ENCODE measurements at regions not wholly inside any gene's neighbourhood (a gene's known extent, or its start where the extent isn't known, plus 50 kb on each side); places are given as distances from the start of the nearest gene placed in this dataset.

DNA sequence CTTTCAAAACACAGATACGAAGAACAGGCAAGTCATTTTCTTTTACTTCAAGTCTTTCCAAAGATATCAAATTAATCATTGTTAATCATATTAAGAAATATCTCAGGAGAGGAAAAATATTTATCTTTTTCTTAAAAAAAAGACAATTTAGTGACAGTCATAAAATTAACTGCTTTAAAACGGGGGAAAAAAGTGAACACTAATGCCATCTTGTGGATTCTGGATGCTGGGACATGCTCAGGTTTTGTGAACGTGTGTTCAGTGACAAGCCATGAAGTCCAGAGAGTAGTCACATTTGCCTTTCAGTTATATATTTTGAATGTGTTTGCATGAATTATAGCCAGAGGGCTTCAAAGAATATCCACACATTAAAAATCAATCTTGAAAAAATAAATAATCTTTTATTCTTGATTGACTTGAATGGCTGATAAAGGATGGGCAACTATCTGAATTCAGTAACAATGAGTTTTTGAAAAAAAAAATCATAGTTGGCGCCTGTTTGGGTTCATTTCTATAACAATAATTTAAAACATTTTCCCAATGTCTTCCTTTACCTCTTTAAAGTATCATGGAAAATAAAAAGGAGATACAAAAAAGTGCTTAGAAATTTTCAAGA, 74.7 kb upstream of the NOX3 start:
- H4K20me1 ChIP-seq (ENCODE audit: insufficient read depth, low read length) = no peaks in the 10 kb centered on the region
- H3K9me1 ChIP-seq (ENCODE audit: insufficient read depth, low read length) = no peaks in the 10 kb centered on the region
- no peak overlapping the region for H3K4me2 ChIP-seq (ENCODE audit: low read depth, low read length)
- H3K9ac ChIP-seq (ENCODE audit: low read depth, low read length) = no peak overlapping the region
- peak; percentile 60 for DNase-seq
- H2BK5ac ChIP-seq (ENCODE audit: low read depth, low read length, poor library complexity, severe bottlenecking) = peak overlapping the region; percentile 77
- intact Hi-C loops (cut with micrococcal nuclease) (loop anchor here (1.0 kb wide), 3 partner anchors 35 to 252 kb away; no protein-coding TSS in a partner anchor), in situ Hi-C loops (cut with MboI; ENCODE audit: low sequenced_read_pairs) (no loop called here), dilution Hi-C loops (cut with HindIII; ENCODE audit: low sequenced_read_pairs, unreplicated experiment) (no loop called here)
- H2BK15ac ChIP-seq (ENCODE audit: low read depth, low read length) = no peak overlapping the region; the same call in 2 of the 3 replicates
- no peaks in the 10 kb centered on the region for H3K36me3 ChIP-seq (ENCODE audit: control insufficient read depth, insufficient read depth, low read length)
- no peak overlapping the region for H3K14ac ChIP-seq (replicated peaks; ENCODE audit: low read depth, low read length)
- no peak overlapping the region for H3K4me3 ChIP-seq (ENCODE audit: insufficient read depth, low read depth, low read length)
- no peak overlapping the region for H2AFZ ChIP-seq (replicated peaks; ENCODE audit: low read length, poor library complexity)
- peak overlapping the region; percentile 70; the same call in 1 of the 2 replicates for H2BK120ac ChIP-seq (ENCODE audit: low read depth, low read length)
- H3K27ac ChIP-seq (ENCODE audit: insufficient read depth, low read length) = peak overlapping the region; percentile 50; the same call in 1 of the 2 replicates
- ChIA-PET CTCF (no interaction called here), POLR2A (ENCODE audit: unreplicated experiment) (no interaction called here)
- no CpG with 5 or more reads among the region's 4 CpGs for whole genome bisulfite sequencing, 2 experiments (ENCODE audit: extremely low coverage in 2 of 2, insufficient read length in 1 of 2)
- no peak overlapping the region for H2AK9ac ChIP-seq (replicated peaks; ENCODE audit: low read depth, low read length, poor library complexity)
- peak; percentile 54 for ATAC-seq (ENCODE audit: low read depth)
- H4K91ac ChIP-seq (ENCODE audit: insufficient read depth, low read depth, low read length) = peak overlapping the region; percentile 68; the same call in 1 of the 2 replicates
- no TSS peak for BruUV-seq (replicated peaks)
- no peak for TF ChIP-seq CHD1 (IDR thresholded peaks at IDR 0.05; ENCODE audit: low read depth, low read length)
- TF ChIP-seq, protein P1, sequence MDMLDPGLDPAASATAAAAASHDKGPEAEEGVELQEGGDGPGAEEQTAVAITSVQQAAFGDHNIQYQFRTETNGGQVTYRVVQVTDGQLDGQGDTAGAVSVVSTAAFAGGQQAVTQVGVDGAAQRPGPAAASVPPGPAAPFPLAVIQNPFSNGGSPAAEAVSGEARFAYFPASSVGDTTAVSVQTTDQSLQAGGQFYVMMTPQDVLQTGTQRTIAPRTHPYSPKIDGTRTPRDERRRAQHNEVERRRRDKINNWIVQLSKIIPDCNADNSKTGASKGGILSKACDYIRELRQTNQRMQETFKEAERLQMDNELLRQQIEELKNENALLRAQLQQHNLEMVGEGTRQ (IDR thresholded peaks at IDR 0.05; ENCODE audit: low read depth, low read length) = no peak
- TF ChIP-seq POLR2A (IDR thresholded peaks at IDR 0.05; ENCODE audit: low read depth, low read length) = no peak
- peak; percentile 80 for TF ChIP-seq SMC3 (IDR thresholded peaks at IDR 0.05; ENCODE audit: low read depth, low read length)
- TF ChIP-seq RCOR1 (IDR thresholded peaks at IDR 0.05; ENCODE audit: insufficient replicate concordance, low read length) = no peak
- TF ChIP-seq NFE2L2 (IDR thresholded peaks at IDR 0.05; ENCODE audit: low read depth, low read length) = no peak
- TF ChIP-seq CEBPB (IDR thresholded peaks at IDR 0.05; ENCODE audit: low read depth, low read length) = no peak
- TF ChIP-seq MAZ (IDR thresholded peaks at IDR 0.05; ENCODE audit: borderline replicate concordance, low read depth, low read length) = no peak
- TF ChIP-seq RAD21 (IDR thresholded peaks at IDR 0.05; ENCODE audit: low read length) = peak; percentile 81
- no peak for TF ChIP-seq FOS (IDR thresholded peaks at IDR 0.05; ENCODE audit: low read depth, low read length)
- TF ChIP-seq, protein P2, sequence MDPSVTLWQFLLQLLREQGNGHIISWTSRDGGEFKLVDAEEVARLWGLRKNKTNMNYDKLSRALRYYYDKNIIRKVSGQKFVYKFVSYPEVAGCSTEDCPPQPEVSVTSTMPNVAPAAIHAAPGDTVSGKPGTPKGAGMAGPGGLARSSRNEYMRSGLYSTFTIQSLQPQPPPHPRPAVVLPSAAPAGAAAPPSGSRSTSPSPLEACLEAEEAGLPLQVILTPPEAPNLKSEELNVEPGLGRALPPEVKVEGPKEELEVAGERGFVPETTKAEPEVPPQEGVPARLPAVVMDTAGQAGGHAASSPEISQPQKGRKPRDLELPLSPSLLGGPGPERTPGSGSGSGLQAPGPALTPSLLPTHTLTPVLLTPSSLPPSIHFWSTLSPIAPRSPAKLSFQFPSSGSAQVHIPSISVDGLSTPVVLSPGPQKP (IDR thresholded peaks at IDR 0.05; ENCODE audit: borderline replicate concordance, low read depth, low read length) = no peak
- no peak for TF ChIP-seq BHLHE40 (IDR thresholded peaks at IDR 0.05; ENCODE audit: low read depth, low read length)
- TF ChIP-seq, protein P3, sequence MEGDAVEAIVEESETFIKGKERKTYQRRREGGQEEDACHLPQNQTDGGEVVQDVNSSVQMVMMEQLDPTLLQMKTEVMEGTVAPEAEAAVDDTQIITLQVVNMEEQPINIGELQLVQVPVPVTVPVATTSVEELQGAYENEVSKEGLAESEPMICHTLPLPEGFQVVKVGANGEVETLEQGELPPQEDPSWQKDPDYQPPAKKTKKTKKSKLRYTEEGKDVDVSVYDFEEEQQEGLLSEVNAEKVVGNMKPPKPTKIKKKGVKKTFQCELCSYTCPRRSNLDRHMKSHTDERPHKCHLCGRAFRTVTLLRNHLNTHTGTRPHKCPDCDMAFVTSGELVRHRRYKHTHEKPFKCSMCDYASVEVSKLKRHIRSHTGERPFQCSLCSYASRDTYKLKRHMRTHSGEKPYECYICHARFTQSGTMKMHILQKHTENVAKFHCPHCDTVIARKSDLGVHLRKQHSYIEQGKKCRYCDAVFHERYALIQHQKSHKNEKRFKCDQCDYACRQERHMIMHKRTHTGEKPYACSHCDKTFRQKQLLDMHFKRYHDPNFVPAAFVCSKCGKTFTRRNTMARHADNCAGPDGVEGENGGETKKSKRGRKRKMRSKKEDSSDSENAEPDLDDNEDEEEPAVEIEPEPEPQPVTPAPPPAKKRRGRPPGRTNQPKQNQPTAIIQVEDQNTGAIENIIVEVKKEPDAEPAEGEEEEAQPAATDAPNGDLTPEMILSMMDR (conservative IDR thresholded peaks at IDR 0.05; ENCODE audit: low read depth, low read length) = peak; percentile 71
- no peak for TF ChIP-seq MXI1 (IDR thresholded peaks at IDR 0.05; ENCODE audit: borderline replicate concordance, low read depth, low read length)
- no peak for TF ChIP-seq MAFK (IDR thresholded peaks at IDR 0.05; ENCODE audit: low read depth, low read length)
- no peak for TF ChIP-seq RFX5 (IDR thresholded peaks at IDR 0.05; ENCODE audit: low read depth, low read length)
- H3K9me3 ChIP-seq (ENCODE audit: control insufficient read depth, insufficient read depth, low read length) = no peaks in the 10 kb centered on the region
- no peaks in the 10 kb centered on the region for H3K79me1 ChIP-seq (ENCODE audit: low read depth in 1 of 2, low read length in 2 of 2)
- H3K56ac ChIP-seq (ENCODE audit: extremely low read depth, insufficient read depth, low read length) = no peak overlapping the region
- 0 out of 2 replicates have a peak, but pooled peaks cover 2% of the 10 kb centered on the region for H3K4me1 ChIP-seq (ENCODE audit: control insufficient read depth, insufficient read depth, low read length)
- no peak overlapping the region for H3K23ac ChIP-seq (ENCODE audit: low read depth, low read length)
- H3K18ac ChIP-seq (ENCODE audit: low read depth, low read length) = peak overlapping the region; percentile 71; the same call in 1 of the 2 replicates
- H3K27me3 ChIP-seq (ENCODE audit: control insufficient read depth, insufficient read depth, low read length) = no peaks in the 10 kb centered on the region
- H3K4ac ChIP-seq (ENCODE audit: low read depth, low read length) = peak overlapping the region; percentile 67; the same call in 1 of the 2 replicates
- H2AK5ac ChIP-seq (ENCODE audit: low read depth, low read length) = no peak overlapping the region
- peak overlapping the region; percentile 39 to 58; a peak in 3 of 4 replicates for H4K8ac ChIP-seq (ENCODE audit: low read depth in 2 of 2, low read length in 2 of 2)
- H2BK20ac ChIP-seq (ENCODE audit: low read depth, low read length) = peak overlapping the region; percentile 82; the same call in 1 of the 2 replicates
- H4K5ac ChIP-seq (ENCODE audit: low read depth, low read length) = no peak overlapping the region
